Bronchial epithelial cell (primary cell): ENCODE measurements at regions not wholly inside any gene's neighbourhood (a gene's known extent, or its start where the extent isn't known, plus 50 kb on each side); places are given as distances from the start of the nearest gene placed in this dataset.

Source experiments
- DNase-seq: peaks from one replicate; pipeline ENCODE4 v3.0.0-alpha.2; 2010; ENCODE audit warnings: low read depth
- FAIRE-seq: peaks from 2 replicates; lab custom pipeline; 2011; peaks lifted over from hg19 to GRCh38; lab: Jason Lieb, UNC
- H3K27me3 ChIP-seq: 2 replicates; pipeline ENCODE4 v1.5.1; 2011; ENCODE audit warnings: low read length; ENCODE audit not compliant: control insufficient read depth, insufficient read depth
- H3K36me3 ChIP-seq: 2 replicates; pipeline ENCODE4 v1.5.1; 2011; ENCODE audit warnings: low read length; ENCODE audit not compliant: control insufficient read depth, insufficient read depth
- H3K4me3 ChIP-seq: 2 replicates; pipeline ENCODE4 v1.5.1; 2011; ENCODE audit warnings: mild to moderate bottlenecking, low read depth, low read length, control low read depth
- CTCF ChIP-seq: IDR thresholded peaks from 2 replicates; pipeline ENCODE4 v1.5.1; 2011; ENCODE audit warnings: mild to moderate bottlenecking, moderate library complexity, low read length, control low read depth, inconsistent platforms; ENCODE audit not compliant: insufficient read depth, severe bottlenecking

DNA sequence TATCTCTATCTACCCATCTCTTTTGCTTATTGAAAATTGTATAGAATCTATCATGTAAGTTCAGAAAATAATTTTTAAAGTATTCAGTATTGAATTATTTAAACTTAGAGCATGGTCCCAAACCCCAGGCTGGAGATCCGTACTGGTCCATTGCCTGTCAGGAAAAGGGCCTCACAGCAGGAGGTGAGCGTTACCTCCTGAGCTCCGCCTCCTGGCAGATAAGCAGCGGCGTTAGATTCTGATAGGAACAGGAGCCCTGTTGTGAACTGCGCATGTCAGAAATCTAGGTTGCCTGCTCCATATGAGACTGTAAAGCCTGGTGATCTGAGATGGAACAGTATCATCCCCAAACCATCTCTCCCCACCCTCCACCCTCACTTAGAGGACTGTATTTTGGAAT is 266.0 kb upstream of the CNTNAP2 start:
- FAIRE-seq (no peak), DNase-seq (no peak)
- H3K27me3 ChIP-seq = no peaks in the 10 kb centered on the region
- H3K4me3 ChIP-seq = no peak overlapping the region
- TF ChIP-seq CTCF = no peak
- H3K36me3 ChIP-seq = no peaks in the 10 kb centered on the region

DNA sequence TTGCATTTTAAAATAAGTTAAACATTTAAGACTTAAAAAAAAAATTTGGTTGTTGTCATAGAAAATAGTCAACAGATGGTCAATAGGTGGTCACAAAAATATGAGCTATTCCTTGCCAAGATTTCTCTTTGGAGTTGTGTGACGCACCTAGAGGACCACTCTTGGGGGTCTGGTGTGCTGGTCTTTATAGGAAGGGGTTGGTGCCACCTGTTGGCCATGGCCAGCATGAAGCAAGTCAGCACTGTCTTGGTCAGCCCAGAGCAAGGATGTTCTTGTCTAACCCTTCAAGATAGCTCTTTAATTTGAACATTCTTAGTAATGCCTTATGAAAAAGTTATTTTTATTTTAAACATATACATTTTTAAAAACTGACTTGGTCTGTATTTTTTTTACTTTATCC is 267.9 kb upstream of the CNTNAP2 start:
- TF ChIP-seq CTCF = no peak
- no peaks in the 10 kb centered on the region for H3K27me3 ChIP-seq
- no peak overlapping the region for H3K4me3 ChIP-seq
- DNase-seq (no peak), FAIRE-seq (no peak)
- no peaks in the 10 kb centered on the region for H3K36me3 ChIP-seq

GRCh38 chr7:145845345-145845744 is 271.3 kb upstream of the CNTNAP2 start:
- Histone ChIP-seq H3K4me3 (no peak overlapping the region), H3K27me3 (no peaks in the 10 kb centered on the region), H3K36me3 (no peaks in the 10 kb centered on the region)
- no peak for FAIRE-seq
- TF ChIP-seq CTCF = no peak
- DNase-seq = no peak

DNA sequence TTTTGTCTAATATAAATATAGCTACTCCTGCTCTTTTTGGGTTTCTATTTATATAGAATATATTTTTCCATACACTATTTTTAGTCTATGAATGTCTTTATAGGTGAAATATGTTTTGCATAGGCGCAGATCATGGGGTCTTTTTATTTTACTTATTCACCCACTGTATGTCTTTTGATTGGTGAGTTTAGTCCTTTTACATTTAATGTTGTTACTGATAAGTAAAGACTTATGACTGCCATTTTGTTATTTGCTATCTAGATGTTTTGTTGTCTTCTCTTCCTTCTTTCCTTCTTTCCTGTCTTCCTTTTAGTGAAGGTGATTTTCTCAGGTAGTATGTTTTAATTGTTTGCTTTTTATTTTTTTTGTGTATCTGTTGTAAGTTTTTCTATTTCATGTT is 276.8 kb upstream of the CNTNAP2 start:
- no peak for TF ChIP-seq CTCF
- H3K36me3 ChIP-seq = no peaks in the 10 kb centered on the region
- H3K27me3 ChIP-seq = no peaks in the 10 kb centered on the region
- DNase-seq (no peak), FAIRE-seq (no peak)
- no peak overlapping the region for H3K4me3 ChIP-seq

DNA sequence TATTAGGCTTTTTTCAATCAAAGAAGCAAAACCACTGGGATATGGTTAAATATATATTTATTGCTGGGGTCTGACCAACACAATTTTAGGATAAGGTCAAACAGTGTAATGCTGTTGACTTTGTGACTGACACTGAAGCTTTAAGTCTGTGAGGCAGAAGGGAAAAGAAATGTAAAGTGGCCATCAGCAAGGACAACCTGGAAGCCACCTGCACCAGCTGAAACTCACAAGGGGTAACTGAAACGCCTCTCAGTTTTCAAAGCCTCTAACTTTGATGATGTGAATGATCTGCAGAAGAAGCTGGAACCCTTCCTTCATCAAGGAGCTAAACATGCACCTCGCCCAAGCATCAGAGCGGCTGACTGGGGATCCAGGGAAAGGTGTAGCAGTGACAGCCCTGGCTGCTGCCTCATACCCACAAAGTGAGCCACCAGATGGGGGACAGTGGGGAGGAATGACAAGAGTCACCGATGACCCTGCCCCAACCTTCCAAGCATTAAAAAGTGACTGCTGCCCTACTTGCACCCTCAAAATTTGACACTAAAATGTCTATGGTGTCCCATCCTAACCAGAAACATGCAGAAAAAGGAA is 284.9 kb upstream of the CNTNAP2 start:
- no peak for TF ChIP-seq CTCF
- no peaks in the 10 kb centered on the region for H3K36me3 ChIP-seq
- H3K27me3 ChIP-seq = no peaks in the 10 kb centered on the region
- DNase-seq = no peak
- H3K4me3 ChIP-seq = no peak overlapping the region
- no peak for FAIRE-seq

GRCh38 chr7:145817687-145818086 is 298.9 kb upstream of the CNTNAP2 start:
- H3K36me3 ChIP-seq = no peaks in the 10 kb centered on the region
- no peak for DNase-seq
- H3K4me3 ChIP-seq = no peak overlapping the region
- no peaks in the 10 kb centered on the region for H3K27me3 ChIP-seq
- no peak for FAIRE-seq
- TF ChIP-seq CTCF = no peak
